ENCODE measurements at regions not wholly inside any gene's neighbourhood (a gene's known extent, or its start where the extent isn't known, plus 50 kb on each side); places are given as distances from the start of the nearest gene placed in this dataset.

GRCh38 chr3:140768941-140769340, 91.1 kb downstream of the TRIM42 start (continued):
- TF ChIP-seq ZNF570 (CRISPR knock-in tag; IDR thresholded peaks at IDR 0.05; ENCODE audit: borderline replicate concordance) (no peak), ZNF121 (CRISPR knock-in tag; IDR thresholded peaks at IDR 0.05) (no peak), SRY (CRISPR knock-in tag; IDR thresholded peaks at IDR 0.05) (no peak), ZBTB26 (CRISPR knock-in tag; IDR thresholded peaks at IDR 0.05; ENCODE audit: borderline replicate concordance) (no peak), ZNF619 (CRISPR knock-in tag; IDR thresholded peaks at IDR 0.05) (no peak)

- in situ Hi-C loops (cut with HindIII; ENCODE audit: extremely low pct_ligation_motif_present, low pct_unique_long_range_greater_than_20kb), result no loop called here
- H2AFZ ChIP-seq (ENCODE audit: low read length), result no peak overlapping the region
- ATAC-seq (no peak), FAIRE-seq (no peak), DNase-seq (ENCODE audit: low spot score) (no peak)
- intact Hi-C loops (cut with micrococcal nuclease; ENCODE audit: unreplicated experiment), result no loop called here
- 38% methylated on average over 6 of the region's 6 CpGs for WGBS (ENCODE audit: low lambda C conversion rate)
- H3K4me2 ChIP-seq (ENCODE audit: low read depth, low read length), result no peak overlapping the region
- BruUV-seq (replicated peaks), result no TSS peak
- H3K36me3 ChIP-seq (replicated peaks in 1 of 2; ENCODE audit: control insufficient read depth in 1 of 2, insufficient read depth in 2 of 2, low read length in 2 of 2), result no peaks in the 10 kb centered on the region
- no peaks in the 10 kb centered on the region for H3K9me3 ChIP-seq (ENCODE audit: low read length)
- H4K20me1 ChIP-seq (ENCODE audit: insufficient read depth, low read length), result no peaks in the 10 kb centered on the region
- ChIA-PET CTCF (ENCODE audit: low intra/inter-chr PET ratio, low total read pairs) (no interaction called here), POLR2A (no interaction called here)
- TF ChIP-seq ZNF468 (CRISPR knock-in tag; IDR thresholded peaks at IDR 0.05) (no peak), ZNF550 (CRISPR knock-in tag; IDR thresholded peaks at IDR 0.05; ENCODE audit: borderline replicate concordance) (no peak), MAFG (CRISPR knock-in tag; IDR thresholded peaks at IDR 0.05) (no peak)
- H3K79me2 ChIP-seq (ENCODE audit: insufficient read depth, low read length), result no peaks in the 10 kb centered on the region
- no peaks in the 10 kb centered on the region for H3K27me3 ChIP-seq (ENCODE audit: control insufficient read depth in 1 of 2, insufficient read depth in 2 of 2, low read length in 2 of 2)
- H3K4me1 ChIP-seq (ENCODE audit: insufficient read depth, low read length), result no peaks in the 10 kb centered on the region
- H3K4me3 ChIP-seq (replicated peaks in 1 of 3; ENCODE audit: insufficient read depth in 1 of 3, low read depth in 2 of 3, low read length in 3 of 3), result no peak overlapping the region
- H3K27ac ChIP-seq (ENCODE audit: extremely low read length, insufficient read depth, low read length), result no peak overlapping the region
- no peak overlapping the region for H3K9ac ChIP-seq (ENCODE audit: insufficient read depth, low read depth, low read length)
Measured at GRCh38 chr3:140769951-140770350, 92.1 kb downstream of the TRIM42 start.
